ENCODE measurements at regions not wholly inside any gene's neighbourhood (a gene's known extent, or its start where the extent isn't known, plus 50 kb on each side); places are given as distances from the start of the nearest gene placed in this dataset.

GRCh38 chr2:129777146-129777545, 202.3 kb upstream of the RAB6C start:
- TF ChIP-seq, protein P1, sequence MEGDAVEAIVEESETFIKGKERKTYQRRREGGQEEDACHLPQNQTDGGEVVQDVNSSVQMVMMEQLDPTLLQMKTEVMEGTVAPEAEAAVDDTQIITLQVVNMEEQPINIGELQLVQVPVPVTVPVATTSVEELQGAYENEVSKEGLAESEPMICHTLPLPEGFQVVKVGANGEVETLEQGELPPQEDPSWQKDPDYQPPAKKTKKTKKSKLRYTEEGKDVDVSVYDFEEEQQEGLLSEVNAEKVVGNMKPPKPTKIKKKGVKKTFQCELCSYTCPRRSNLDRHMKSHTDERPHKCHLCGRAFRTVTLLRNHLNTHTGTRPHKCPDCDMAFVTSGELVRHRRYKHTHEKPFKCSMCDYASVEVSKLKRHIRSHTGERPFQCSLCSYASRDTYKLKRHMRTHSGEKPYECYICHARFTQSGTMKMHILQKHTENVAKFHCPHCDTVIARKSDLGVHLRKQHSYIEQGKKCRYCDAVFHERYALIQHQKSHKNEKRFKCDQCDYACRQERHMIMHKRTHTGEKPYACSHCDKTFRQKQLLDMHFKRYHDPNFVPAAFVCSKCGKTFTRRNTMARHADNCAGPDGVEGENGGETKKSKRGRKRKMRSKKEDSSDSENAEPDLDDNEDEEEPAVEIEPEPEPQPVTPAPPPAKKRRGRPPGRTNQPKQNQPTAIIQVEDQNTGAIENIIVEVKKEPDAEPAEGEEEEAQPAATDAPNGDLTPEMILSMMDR (IDR thresholded peaks at IDR 0.05; ENCODE audit: insufficient read depth, low read length, poor library complexity, severe bottlenecking), result no peak
- no peak for TF ChIP-seq EZH2phosphoT487 (conservative IDR thresholded peaks at IDR 0.05; ENCODE audit: low read length)
